K562 (cell line): ENCODE measurements at regions not wholly inside any gene's neighbourhood (a gene's known extent, or its start where the extent isn't known, plus 50 kb on each side); places are given as distances from the start of the nearest gene placed in this dataset.

Source experiments
- ATAC-seq: fragments of 200-7000 bp; cut with Tn5 transposase; 3 replicates; pipeline ENCODE4 v1.9.1; 2020; ENCODE audit warnings: moderate library complexity
- BruUV-seq: library from RNA; stranded (reverse); fragments of 400-500 nt; replicated peaks from 2 replicates; lab custom pipeline; 2021; lab: Mats Ljungman, UMichigan
- CTCF ChIA-PET: fragments of 300-600 bp; formaldehyde crosslinking; extraction: SDS; loops from one replicate; lab custom pipeline; 2021; ENCODE audit warnings: low intra/inter-chr PET ratio; lab: Yijun Ruan, JAX
- POLR2A ChIA-PET: fragments of 300-600, 350-650 bp; sonication (Branson Sonifier 250); formaldehyde crosslinking; extraction: SDS; loops from one replicate; lab custom pipeline; 2021; ENCODE audit warnings: antibody characterized with exemption, inconsistent platforms; lab: Yijun Ruan, JAX
- DNase-seq, 4 experiments: peaks; one replicate each; pipeline versions ENCODE4 v3.0.0 to v3.0.0-alpha.2; 2011 to 2018; ENCODE audit warnings: low spot score in 3 of 4, mixed read lengths in 3 of 4; ENCODE audit errors: extremely low read depth in 1 of 4
- FAIRE-seq: peaks from 2 replicates; lab custom pipeline; 2011; peaks lifted over from hg19 to GRCh38; lab: Jason Lieb, UNC
- H2AFZ ChIP-seq: 2 replicates; pipeline ENCODE4 v1.6.0; 2011; ENCODE audit warnings: low read depth, low read length, control low read depth, inconsistent platforms
- H3K27ac ChIP-seq: fragments of 200-600 bp; 3 replicates; pipeline ENCODE4 v1.8.0; 2011; ENCODE audit warnings: low read depth, mild to moderate bottlenecking, control low read depth, inconsistent platforms, low read length, moderate library complexity, mixed read lengths; ENCODE audit errors: extremely low read depth
- H3K27me3 ChIP-seq, 2 experiments: fragments of 300-600 bp in 1 of 2; 2 replicates in 1 of 2; 3 replicates in 1 of 2; pipeline versions ENCODE4 v1.6.0 to v1.8.0; 2011; ENCODE audit warnings: inconsistent platforms in 2 of 2, low read length in 2 of 2, mild to moderate bottlenecking in 1 of 2, mixed read lengths in 1 of 2, moderate library complexity in 1 of 2; ENCODE audit not compliant: control insufficient read depth in 2 of 2, insufficient read depth in 2 of 2
- H3K36me3 ChIP-seq: fragments of 300-600 bp; 3 replicates; pipeline ENCODE4 v1.8.0; 2011; ENCODE audit warnings: mild to moderate bottlenecking, low read length, inconsistent platforms; ENCODE audit not compliant: control insufficient read depth, insufficient read depth
- H3K4me1 ChIP-seq, 2 experiments: fragments of 200-600 bp in 1 of 2; replicated peaks in 1 of 2; 2 replicates in 1 of 2; 3 replicates in 1 of 2; pipeline versions ENCODE4 v1.5.1 to v1.8.0; 2011; ENCODE audit warnings: inconsistent platforms in 2 of 2, low read length in 2 of 2, mild to moderate bottlenecking in 1 of 2, mixed read lengths in 1 of 2, moderate library complexity in 1 of 2; ENCODE audit not compliant: control insufficient read depth in 2 of 2, insufficient read depth in 2 of 2
- H3K4me2 ChIP-seq: 2 replicates; pipeline ENCODE4 v1.6.1; 2011; ENCODE audit warnings: low read length, control low read depth, inconsistent platforms, mixed read lengths; ENCODE audit not compliant: insufficient read depth
- H3K4me3 ChIP-seq: fragments of 200-600 bp; sonication (generic), shearing (Covaris generic); 2 replicates; pipeline ENCODE4 v1.5.1; 2016; ENCODE audit warnings: control low read depth, inconsistent platforms
- H3K79me2 ChIP-seq: fragments of 200-600 bp; 3 replicates; pipeline ENCODE4 v1.8.0; 2011; ENCODE audit warnings: low read length, inconsistent platforms; ENCODE audit not compliant: control insufficient read depth, insufficient read depth
- H3K9ac ChIP-seq, 2 experiments: 2 replicates each; pipeline versions ENCODE4 v1.6.0 to v1.6.1; 2011; ENCODE audit warnings: low read depth in 2 of 2, low read length in 2 of 2, control low read depth in 1 of 2, inconsistent platforms in 1 of 2, mild to moderate bottlenecking in 1 of 2, mixed read lengths in 1 of 2; ENCODE audit not compliant: insufficient read depth in 1 of 2
- H3K9me1 ChIP-seq: one replicate; pipeline ENCODE4 v1.6.0; 2011; ENCODE audit warnings: inconsistent platforms, mild to moderate bottlenecking, low read length, moderate library complexity; ENCODE audit not compliant: control insufficient read depth, insufficient read depth
- H3K9me3 ChIP-seq: replicated peaks from 2 replicates; pipeline ENCODE4 v1.5.1; 2011; ENCODE audit warnings: low read depth, low read length, inconsistent platforms; ENCODE audit not compliant: control insufficient read depth, insufficient read depth
- H4K20me1 ChIP-seq: replicated peaks from 2 replicates; pipeline ENCODE4 v1.6.1; 2011; ENCODE audit warnings: low read length, inconsistent platforms, mixed read lengths; ENCODE audit not compliant: control insufficient read depth, insufficient read depth
- E2F1 ChIP-seq: sonication (generic); formaldehyde crosslinking; IDR thresholded peaks from 2 replicates; pipeline ENCODE4 v1.8.1; 2023; ENCODE audit warnings: mild to moderate bottlenecking, missing genetic modification reagents, moderate library complexity
- ERF ChIP-seq: fragments of 450-650 bp; formaldehyde crosslinking; IDR thresholded peaks from 2 replicates; pipeline ENCODE4 v1.4.0; 2020; ENCODE audit warnings: mild to moderate bottlenecking, mixed read lengths
- MAFF ChIP-seq: IDR thresholded peaks from 2 replicates; pipeline ENCODE4 v1.6.1; 2012; ENCODE audit warnings: low read length, improper control_type of control experiment
- ZBTB2 ChIP-seq: fragments of 450-650 bp; IDR thresholded peaks from 2 replicates; pipeline ENCODE4 v1.6.1; 2016; ENCODE audit warnings: antibody characterized with exemption
- WGBS: fragments of 100-300 bp; shearing (Covaris generic); methylation state at CpG from one replicate; pipeline ENCODE4 v1.1.6; 2016; ENCODE audit warnings: low coverage, mixed read lengths; ENCODE audit not compliant: insufficient coverage; ENCODE audit errors: missing lambda C conversion rate; 5-methylcytosine and 5-hydroxymethylcytosine counted together
- in situ Hi-C: fragments of 300-500 bp; cut with MboI; formaldehyde crosslinking; loops from 4 replicates; pipeline ENCODE4 v1.15.0; 2018; ENCODE audit warnings: inconsistent platforms, mixed read lengths
- intact Hi-C: fragments of 100-400 bp; cut with micrococcal nuclease; formaldehyde crosslinking; loops from 2 replicates; pipeline ENCODE4 v1.14.2; 2022

GRCh38 chr9:107895501-107896001 is 406.0 kb upstream of the KLF4 start:
- no peak overlapping the region for H3K4me2 ChIP-seq
- peaks cover 0 to 25% of the 10 kb centered on the region in 2 experiments; a peak in 2 of 5 replicates for H3K27me3 ChIP-seq
- under 1% methylated on average over 8 of the region's 8 CpGs for WGBS
- no peak for FAIRE-seq
- no peak overlapping the region for H2AFZ ChIP-seq
- H3K4me3 ChIP-seq: no peak overlapping the region
- no peaks in the 10 kb centered on the region for H3K9me1 ChIP-seq
- H3K27ac ChIP-seq: no peak overlapping the region
- no peak for ATAC-seq
- intact Hi-C loops (no loop called here), in situ Hi-C loops (no loop called here)
- H3K36me3 ChIP-seq: no peaks in the 10 kb centered on the region
- ChIA-PET POLR2A (no interaction called here), CTCF (no interaction called here)
- H3K9ac ChIP-seq: no peak overlapping the region
- H3K79me2 ChIP-seq: no peaks in the 10 kb centered on the region
- H4K20me1 ChIP-seq: no peaks in the 10 kb centered on the region
- no peaks in the 10 kb centered on the region for H3K4me1 ChIP-seq
- no TSS peak for BruUV-seq
- no peaks in the 10 kb centered on the region for H3K9me3 ChIP-seq
- DNase-seq: no peak
- TF ChIP-seq MAFF (no peak), ERF (CRISPR knock-in tag) (no peak), ZBTB2 (no peak), E2F1 (CRISPR knock-in tag) (no peak)
